ENCODE measurements at regions not wholly inside any gene's neighbourhood (a gene's known extent, or its start where the extent isn't known, plus 50 kb on each side); places are given as distances from the start of the nearest gene placed in this dataset.

DNA sequence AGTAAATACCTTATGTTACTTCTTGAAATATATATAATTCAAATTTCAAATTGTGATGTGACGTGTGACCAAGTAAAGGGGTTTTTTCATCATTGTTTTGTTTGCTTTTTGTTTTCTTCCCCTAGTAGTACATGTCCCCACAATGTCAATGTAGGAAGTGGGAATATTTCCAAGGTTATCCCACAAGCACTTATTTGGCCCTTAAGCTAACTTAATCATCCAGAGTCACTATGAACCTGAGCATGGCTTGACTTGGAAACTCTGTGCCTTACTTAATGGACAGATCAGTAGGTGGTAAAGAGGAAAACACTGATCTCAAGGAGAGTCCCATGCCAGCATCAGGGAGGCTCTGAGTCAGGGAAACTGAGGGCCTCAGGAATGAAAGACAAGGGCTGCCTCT is 569.3 kb upstream of the IGFBP3 start:
- no peak overlapping the region for H4K8ac ChIP-seq (ENCODE audit: low read depth in 2 of 2, low read length in 2 of 2)
- H3K36me3 ChIP-seq (ENCODE audit: control insufficient read depth, insufficient read depth, low read length) = no peaks in the 10 kb centered on the region
- no peak overlapping the region; the same call in 1 of the 2 replicates for H4K5ac ChIP-seq (ENCODE audit: low read depth, low read length)
- H3K23ac ChIP-seq (ENCODE audit: low read depth, low read length) = no peak overlapping the region
- H3K4me1 ChIP-seq (ENCODE audit: control insufficient read depth, insufficient read depth, low read length) = peaks cover 9% of the 10 kb centered on the region
- H3K18ac ChIP-seq (ENCODE audit: low read depth, low read length) = peak overlapping the region; percentile 54; the same call in 1 of the 2 replicates
- H3K79me1 ChIP-seq (ENCODE audit: low read depth in 1 of 2, low read length in 2 of 2) = no peaks in the 10 kb centered on the region
- dilution Hi-C loops (cut with HindIII; ENCODE audit: low sequenced_read_pairs, unreplicated experiment) (no loop called here), intact Hi-C loops (cut with micrococcal nuclease) (no loop called here), in situ Hi-C loops (cut with MboI; ENCODE audit: low sequenced_read_pairs) (no loop called here)
- POLR2A ChIA-PET (ENCODE audit: unreplicated experiment) = no interaction called here
- no CpG with 5 or more reads among the region's 1 CpG for WGBS, 2 experiments (ENCODE audit: extremely low coverage in 2 of 2, insufficient read length in 1 of 2)
- peak overlapping the region; percentile 67 for H2BK120ac ChIP-seq (ENCODE audit: low read depth, low read length)
- DNase-seq = no peak
- H2AFZ ChIP-seq (replicated peaks; ENCODE audit: low read length, poor library complexity) = no peak overlapping the region
- no peaks in the 10 kb centered on the region for H3K9me3 ChIP-seq (ENCODE audit: control insufficient read depth, insufficient read depth, low read length)
- H2BK15ac ChIP-seq (ENCODE audit: low read depth, low read length) = peak overlapping the region; percentile 42; the same call in 1 of the 3 replicates
- H3K14ac ChIP-seq (replicated peaks; ENCODE audit: low read depth, low read length) = no peak overlapping the region
- H3K9ac ChIP-seq (ENCODE audit: low read depth, low read length) = no peak overlapping the region
- BruUV-seq (replicated peaks) = no TSS peak
- no peak for ATAC-seq (ENCODE audit: low read depth)
- H4K20me1 ChIP-seq (ENCODE audit: insufficient read depth, low read length) = no peaks in the 10 kb centered on the region
- CTCF ChIA-PET = interaction anchor here (1.6 kb wide), 1 partner anchor 568 kb away, joined by 6 read pairs; no protein-coding TSS in a partner anchor
- 0 out of 2 replicates have a peak, but pooled peaks cover 3% of the 10 kb centered on the region for H3K9me1 ChIP-seq (ENCODE audit: insufficient read depth, low read length)
- peak overlapping the region; percentile 55; the same call in 1 of the 2 replicates for H2BK20ac ChIP-seq (ENCODE audit: low read depth, low read length)
- no peak overlapping the region for H3K4ac ChIP-seq (ENCODE audit: low read depth, low read length)
- H3K56ac ChIP-seq (ENCODE audit: extremely low read depth, insufficient read depth, low read length) = no peak overlapping the region
- no peak overlapping the region for H4K91ac ChIP-seq (ENCODE audit: insufficient read depth, low read depth, low read length)
- no peak overlapping the region for H2AK9ac ChIP-seq (replicated peaks; ENCODE audit: low read depth, low read length, poor library complexity)
- H3K27me3 ChIP-seq (ENCODE audit: control insufficient read depth, insufficient read depth, low read length) = no peaks in the 10 kb centered on the region
- peak overlapping the region; percentile 61; the same call in 1 of the 2 replicates for H2AK5ac ChIP-seq (ENCODE audit: low read depth, low read length)
- no peak overlapping the region for H3K27ac ChIP-seq (ENCODE audit: insufficient read depth, low read length)
- no peak overlapping the region for H3K4me2 ChIP-seq (ENCODE audit: low read depth, low read length)
- no peak for TF ChIP-seq RCOR1 (IDR thresholded peaks at IDR 0.05; ENCODE audit: insufficient replicate concordance, low read length)
- TF ChIP-seq POLR2A (IDR thresholded peaks at IDR 0.05; ENCODE audit: low read depth, low read length) = no peak
- TF ChIP-seq FOS (IDR thresholded peaks at IDR 0.05; ENCODE audit: low read depth, low read length) = no peak
- no peak for TF ChIP-seq CHD1 (IDR thresholded peaks at IDR 0.05; ENCODE audit: low read depth, low read length)
- TF ChIP-seq BHLHE40 (IDR thresholded peaks at IDR 0.05; ENCODE audit: low read depth, low read length) = no peak
- TF ChIP-seq, protein P1, sequence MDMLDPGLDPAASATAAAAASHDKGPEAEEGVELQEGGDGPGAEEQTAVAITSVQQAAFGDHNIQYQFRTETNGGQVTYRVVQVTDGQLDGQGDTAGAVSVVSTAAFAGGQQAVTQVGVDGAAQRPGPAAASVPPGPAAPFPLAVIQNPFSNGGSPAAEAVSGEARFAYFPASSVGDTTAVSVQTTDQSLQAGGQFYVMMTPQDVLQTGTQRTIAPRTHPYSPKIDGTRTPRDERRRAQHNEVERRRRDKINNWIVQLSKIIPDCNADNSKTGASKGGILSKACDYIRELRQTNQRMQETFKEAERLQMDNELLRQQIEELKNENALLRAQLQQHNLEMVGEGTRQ (IDR thresholded peaks at IDR 0.05; ENCODE audit: low read depth, low read length) = no peak
- TF ChIP-seq CEBPB (IDR thresholded peaks at IDR 0.05; ENCODE audit: low read depth, low read length) = no peak
- TF ChIP-seq MXI1 (IDR thresholded peaks at IDR 0.05; ENCODE audit: borderline replicate concordance, low read depth, low read length) = no peak
- no peak for TF ChIP-seq MAFK (IDR thresholded peaks at IDR 0.05; ENCODE audit: low read depth, low read length)
- TF ChIP-seq NFE2L2 (IDR thresholded peaks at IDR 0.05; ENCODE audit: low read depth, low read length) = no peak
- no peak for TF ChIP-seq RFX5 (IDR thresholded peaks at IDR 0.05; ENCODE audit: low read depth, low read length)
- TF ChIP-seq, protein P2, sequence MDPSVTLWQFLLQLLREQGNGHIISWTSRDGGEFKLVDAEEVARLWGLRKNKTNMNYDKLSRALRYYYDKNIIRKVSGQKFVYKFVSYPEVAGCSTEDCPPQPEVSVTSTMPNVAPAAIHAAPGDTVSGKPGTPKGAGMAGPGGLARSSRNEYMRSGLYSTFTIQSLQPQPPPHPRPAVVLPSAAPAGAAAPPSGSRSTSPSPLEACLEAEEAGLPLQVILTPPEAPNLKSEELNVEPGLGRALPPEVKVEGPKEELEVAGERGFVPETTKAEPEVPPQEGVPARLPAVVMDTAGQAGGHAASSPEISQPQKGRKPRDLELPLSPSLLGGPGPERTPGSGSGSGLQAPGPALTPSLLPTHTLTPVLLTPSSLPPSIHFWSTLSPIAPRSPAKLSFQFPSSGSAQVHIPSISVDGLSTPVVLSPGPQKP (IDR thresholded peaks at IDR 0.05; ENCODE audit: borderline replicate concordance, low read depth, low read length) = no peak
- no peak for TF ChIP-seq SMC3 (IDR thresholded peaks at IDR 0.05; ENCODE audit: low read depth, low read length)
- no peak for TF ChIP-seq MAZ (IDR thresholded peaks at IDR 0.05; ENCODE audit: borderline replicate concordance, low read depth, low read length)
- H3K4me3 ChIP-seq (ENCODE audit: insufficient read depth, low read depth, low read length) = no peak overlapping the region
- no peak overlapping the region for H2BK5ac ChIP-seq (ENCODE audit: low read depth, low read length, poor library complexity, severe bottlenecking)

Data from IMR-90 (cell line).